WTC11 (cell line): ENCODE measurements at regions not wholly inside any gene's neighbourhood (a gene's known extent, or its start where the extent isn't known, plus 50 kb on each side); places are given as distances from the start of the nearest gene placed in this dataset.
A peak's percentile ranks its signal among the peaks of the same experiment; 100 is the strongest.

Experiments used
- ATAC-seq: fragments of 200-7000 bp; cut with Tn5 transposase; 2 replicates; pipeline ENCODE4 v1.10.0; 2021; ENCODE audit warnings: mild to moderate bottlenecking, moderate library complexity
- CTCF ChIA-PET: fragments of 300-600 bp; sonication (Branson Sonifier 250); formaldehyde crosslinking; loops from one replicate; lab custom pipeline; 2021; ENCODE audit warnings: antibody characterized with exemption; lab: Charles Lee
- POLR2A ChIA-PET: fragments of 350-600 bp; sonication (Branson Sonifier 250); formaldehyde crosslinking; loops from one replicate; lab custom pipeline; 2021; ENCODE audit warnings: antibody characterized with exemption; lab: Charles Lee
- DNase-seq: peaks from one replicate; pipeline ENCODE4 v3.0.0; 2021; ENCODE audit warnings: low spot score
- H3K27ac Mint-ChIP-seq: 2 replicates; pipeline ENCODE4 v1.8.0; 2021; ENCODE audit warnings: mixed read lengths
- H3K27me3 Mint-ChIP-seq: 2 replicates; pipeline ENCODE4 v1.8.0; 2021; ENCODE audit warnings: low read depth, mild to moderate bottlenecking, moderate library complexity, mixed read lengths
- H3K36me3 Mint-ChIP-seq: 2 replicates; pipeline ENCODE4 v1.8.0; 2021; ENCODE audit warnings: mixed read lengths
- H3K4me1 Mint-ChIP-seq: 2 replicates; pipeline ENCODE4 v1.8.0; 2022; ENCODE audit warnings: mixed read lengths
- H3K4me3 Mint-ChIP-seq: 2 replicates; pipeline ENCODE4 v1.8.0; 2021; ENCODE audit warnings: mild to moderate bottlenecking, moderate library complexity, mixed read lengths
- H3K9me3 Mint-ChIP-seq: 2 replicates; pipeline ENCODE4 v1.8.0; 2021; ENCODE audit warnings: mixed read lengths
- GRHL2 ChIP-seq: fragments of 250-450 bp; sonication (Bioruptor Pico); IDR thresholded peaks from 2 replicates; pipeline ENCODE4 v1.8.0; 2022; ENCODE audit warnings: mild to moderate bottlenecking, moderate library complexity; ENCODE audit not compliant: insufficient replicate concordance, severe bottlenecking
- GTF2I ChIP-seq: fragments of 250-450 bp; sonication (Bioruptor Pico); conservative IDR thresholded peaks from 2 replicates; pipeline ENCODE4 v1.4.0; 2021; ENCODE audit warnings: mild to moderate bottlenecking
- HMGA2 ChIP-seq: fragments of 250-450 bp; sonication (Bioruptor Pico); IDR thresholded peaks from 2 replicates; pipeline ENCODE4 v1.4.0; 2021; ENCODE audit warnings: mild to moderate bottlenecking, moderate library complexity
- ZNF121 ChIP-seq: sonication (generic); formaldehyde crosslinking; IDR thresholded peaks from 2 replicates; pipeline ENCODE4 v1.8.0; 2023; ENCODE audit warnings: missing genetic modification reagents
- ZNF317 ChIP-seq: sonication (generic); formaldehyde crosslinking; IDR thresholded peaks from 2 replicates; pipeline ENCODE4 v1.8.1; 2023; ENCODE audit warnings: low read depth, mild to moderate bottlenecking, moderate library complexity, missing genetic modification reagents, borderline replicate concordance
- ZNF396 ChIP-seq: fragments of 250-450 bp; sonication (Bioruptor Pico); IDR thresholded peaks from 2 replicates; pipeline ENCODE4 v1.8.0; 2021; ENCODE audit warnings: mild to moderate bottlenecking, moderate library complexity, borderline replicate concordance
- ZNF423 ChIP-seq: fragments of 250-450 bp; sonication (Bioruptor Pico); IDR thresholded peaks from 2 replicates; pipeline ENCODE4 v2.1.2; 2022; ENCODE audit warnings: mild to moderate bottlenecking, moderate library complexity
- TF ChIP-seq, protein P1 (sequence below): sonication (generic); formaldehyde crosslinking; IDR thresholded peaks from 2 replicates; pipeline ENCODE4 v1.8.0; 2022; ENCODE audit warnings: mild to moderate bottlenecking, missing genetic modification reagents
- TF ChIP-seq, protein P2 (sequence below): sonication (generic); formaldehyde crosslinking; IDR thresholded peaks from 2 replicates; pipeline ENCODE4 v1.8.1; 2023; ENCODE audit warnings: mild to moderate bottlenecking, missing genetic modification reagents
- TF ChIP-seq, protein P3 (sequence below): fragments of 250-450 bp; sonication (Bioruptor Pico); IDR thresholded peaks from 2 replicates; pipeline ENCODE4 v1.8.0; 2021; ENCODE audit warnings: mild to moderate bottlenecking
- TF ChIP-seq, protein P4 (sequence below): sonication (generic); formaldehyde crosslinking; IDR thresholded peaks from 2 replicates; pipeline ENCODE4 v1.8.0; 2022; ENCODE audit warnings: missing genetic modification reagents
- TF ChIP-seq, protein P5 (sequence below): fragments of 250-450 bp; sonication (Bioruptor Pico); conservative IDR thresholded peaks from 2 replicates; pipeline ENCODE4 v1.9.0; 2021; ENCODE audit warnings: mild to moderate bottlenecking
- TF ChIP-seq, protein P6 (sequence below): fragments of 200-600 bp; IDR thresholded peaks from 2 replicates; pipeline ENCODE4 v1.8.0; 2022; ENCODE audit warnings: antibody characterized with exemption
- TF ChIP-seq, protein P7 (sequence below): sonication (generic); formaldehyde crosslinking; IDR thresholded peaks from 2 replicates; pipeline ENCODE4 v1.8.1; 2023; ENCODE audit warnings: mild to moderate bottlenecking, missing genetic modification reagents, borderline replicate concordance

DNA sequence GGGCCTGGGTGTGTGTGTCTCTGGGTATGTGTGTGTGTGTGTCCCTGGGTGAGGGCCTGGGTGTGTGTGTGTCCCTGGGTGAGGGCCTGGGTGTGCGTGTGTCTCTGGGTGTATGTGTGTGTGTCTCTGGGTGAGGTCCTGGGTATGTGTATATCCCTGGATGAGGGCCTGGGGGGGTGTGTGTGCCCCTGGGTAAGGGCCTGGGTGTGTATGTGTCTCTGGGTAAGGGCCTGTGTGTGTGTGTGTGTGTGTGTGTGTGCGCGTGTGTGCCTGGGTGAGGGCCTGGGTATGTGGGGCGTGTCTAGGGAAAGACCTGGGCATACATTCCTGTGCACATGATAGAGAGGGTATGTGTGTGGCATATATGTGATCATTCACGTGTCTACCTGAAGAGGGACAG lies 155.1 kb upstream of the ZC3H12A start (continued):
- TF ChIP-seq, protein P1, sequence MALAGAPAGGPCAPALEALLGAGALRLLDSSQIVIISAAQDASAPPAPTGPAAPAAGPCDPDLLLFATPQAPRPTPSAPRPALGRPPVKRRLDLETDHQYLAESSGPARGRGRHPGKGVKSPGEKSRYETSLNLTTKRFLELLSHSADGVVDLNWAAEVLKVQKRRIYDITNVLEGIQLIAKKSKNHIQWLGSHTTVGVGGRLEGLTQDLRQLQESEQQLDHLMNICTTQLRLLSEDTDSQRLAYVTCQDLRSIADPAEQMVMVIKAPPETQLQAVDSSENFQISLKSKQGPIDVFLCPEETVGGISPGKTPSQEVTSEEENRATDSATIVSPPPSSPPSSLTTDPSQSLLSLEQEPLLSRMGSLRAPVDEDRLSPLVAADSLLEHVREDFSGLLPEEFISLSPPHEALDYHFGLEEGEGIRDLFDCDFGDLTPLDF: no peak
- TF ChIP-seq, protein P2, sequence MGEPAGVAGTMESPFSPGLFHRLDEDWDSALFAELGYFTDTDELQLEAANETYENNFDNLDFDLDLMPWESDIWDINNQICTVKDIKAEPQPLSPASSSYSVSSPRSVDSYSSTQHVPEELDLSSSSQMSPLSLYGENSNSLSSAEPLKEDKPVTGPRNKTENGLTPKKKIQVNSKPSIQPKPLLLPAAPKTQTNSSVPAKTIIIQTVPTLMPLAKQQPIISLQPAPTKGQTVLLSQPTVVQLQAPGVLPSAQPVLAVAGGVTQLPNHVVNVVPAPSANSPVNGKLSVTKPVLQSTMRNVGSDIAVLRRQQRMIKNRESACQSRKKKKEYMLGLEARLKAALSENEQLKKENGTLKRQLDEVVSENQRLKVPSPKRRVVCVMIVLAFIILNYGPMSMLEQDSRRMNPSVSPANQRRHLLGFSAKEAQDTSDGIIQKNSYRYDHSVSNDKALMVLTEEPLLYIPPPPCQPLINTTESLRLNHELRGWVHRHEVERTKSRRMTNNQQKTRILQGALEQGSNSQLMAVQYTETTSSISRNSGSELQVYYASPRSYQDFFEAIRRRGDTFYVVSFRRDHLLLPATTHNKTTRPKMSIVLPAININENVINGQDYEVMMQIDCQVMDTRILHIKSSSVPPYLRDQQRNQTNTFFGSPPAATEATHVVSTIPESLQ (CRISPR knock-in tag): no peak
- TF ChIP-seq, protein P3, sequence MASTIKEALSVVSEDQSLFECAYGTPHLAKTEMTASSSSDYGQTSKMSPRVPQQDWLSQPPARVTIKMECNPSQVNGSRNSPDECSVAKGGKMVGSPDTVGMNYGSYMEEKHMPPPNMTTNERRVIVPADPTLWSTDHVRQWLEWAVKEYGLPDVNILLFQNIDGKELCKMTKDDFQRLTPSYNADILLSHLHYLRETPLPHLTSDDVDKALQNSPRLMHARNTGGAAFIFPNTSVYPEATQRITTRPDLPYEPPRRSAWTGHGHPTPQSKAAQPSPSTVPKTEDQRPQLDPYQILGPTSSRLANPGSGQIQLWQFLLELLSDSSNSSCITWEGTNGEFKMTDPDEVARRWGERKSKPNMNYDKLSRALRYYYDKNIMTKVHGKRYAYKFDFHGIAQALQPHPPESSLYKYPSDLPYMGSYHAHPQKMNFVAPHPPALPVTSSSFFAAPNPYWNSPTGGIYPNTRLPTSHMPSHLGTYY (CRISPR knock-in tag): no peak
- TF ChIP-seq GRHL2 (CRISPR knock-in tag) (no peak), ZNF121 (CRISPR knock-in tag) (no peak)
- TF ChIP-seq, protein P4, sequence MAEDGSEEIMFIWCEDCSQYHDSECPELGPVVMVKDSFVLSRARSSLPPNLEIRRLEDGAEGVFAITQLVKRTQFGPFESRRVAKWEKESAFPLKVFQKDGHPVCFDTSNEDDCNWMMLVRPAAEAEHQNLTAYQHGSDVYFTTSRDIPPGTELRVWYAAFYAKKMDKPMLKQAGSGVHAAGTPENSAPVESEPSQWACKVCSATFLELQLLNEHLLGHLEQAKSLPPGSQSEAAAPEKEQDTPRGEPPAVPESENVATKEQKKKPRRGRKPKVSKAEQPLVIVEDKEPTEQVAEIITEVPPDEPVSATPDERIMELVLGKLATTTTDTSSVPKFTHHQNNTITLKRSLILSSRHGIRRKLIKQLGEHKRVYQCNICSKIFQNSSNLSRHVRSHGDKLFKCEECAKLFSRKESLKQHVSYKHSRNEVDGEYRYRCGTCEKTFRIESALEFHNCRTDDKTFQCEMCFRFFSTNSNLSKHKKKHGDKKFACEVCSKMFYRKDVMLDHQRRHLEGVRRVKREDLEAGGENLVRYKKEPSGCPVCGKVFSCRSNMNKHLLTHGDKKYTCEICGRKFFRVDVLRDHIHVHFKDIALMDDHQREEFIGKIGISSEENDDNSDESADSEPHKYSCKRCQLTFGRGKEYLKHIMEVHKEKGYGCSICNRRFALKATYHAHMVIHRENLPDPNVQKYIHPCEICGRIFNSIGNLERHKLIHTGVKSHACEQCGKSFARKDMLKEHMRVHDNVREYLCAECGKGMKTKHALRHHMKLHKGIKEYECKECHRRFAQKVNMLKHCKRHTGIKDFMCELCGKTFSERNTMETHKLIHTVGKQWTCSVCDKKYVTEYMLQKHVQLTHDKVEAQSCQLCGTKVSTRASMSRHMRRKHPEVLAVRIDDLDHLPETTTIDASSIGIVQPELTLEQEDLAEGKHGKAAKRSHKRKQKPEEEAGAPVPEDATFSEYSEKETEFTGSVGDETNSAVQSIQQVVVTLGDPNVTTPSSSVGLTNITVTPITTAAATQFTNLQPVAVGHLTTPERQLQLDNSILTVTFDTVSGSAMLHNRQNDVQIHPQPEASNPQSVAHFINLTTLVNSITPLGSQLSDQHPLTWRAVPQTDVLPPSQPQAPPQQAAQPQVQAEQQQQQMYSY (CRISPR knock-in tag): no peak

DNA sequence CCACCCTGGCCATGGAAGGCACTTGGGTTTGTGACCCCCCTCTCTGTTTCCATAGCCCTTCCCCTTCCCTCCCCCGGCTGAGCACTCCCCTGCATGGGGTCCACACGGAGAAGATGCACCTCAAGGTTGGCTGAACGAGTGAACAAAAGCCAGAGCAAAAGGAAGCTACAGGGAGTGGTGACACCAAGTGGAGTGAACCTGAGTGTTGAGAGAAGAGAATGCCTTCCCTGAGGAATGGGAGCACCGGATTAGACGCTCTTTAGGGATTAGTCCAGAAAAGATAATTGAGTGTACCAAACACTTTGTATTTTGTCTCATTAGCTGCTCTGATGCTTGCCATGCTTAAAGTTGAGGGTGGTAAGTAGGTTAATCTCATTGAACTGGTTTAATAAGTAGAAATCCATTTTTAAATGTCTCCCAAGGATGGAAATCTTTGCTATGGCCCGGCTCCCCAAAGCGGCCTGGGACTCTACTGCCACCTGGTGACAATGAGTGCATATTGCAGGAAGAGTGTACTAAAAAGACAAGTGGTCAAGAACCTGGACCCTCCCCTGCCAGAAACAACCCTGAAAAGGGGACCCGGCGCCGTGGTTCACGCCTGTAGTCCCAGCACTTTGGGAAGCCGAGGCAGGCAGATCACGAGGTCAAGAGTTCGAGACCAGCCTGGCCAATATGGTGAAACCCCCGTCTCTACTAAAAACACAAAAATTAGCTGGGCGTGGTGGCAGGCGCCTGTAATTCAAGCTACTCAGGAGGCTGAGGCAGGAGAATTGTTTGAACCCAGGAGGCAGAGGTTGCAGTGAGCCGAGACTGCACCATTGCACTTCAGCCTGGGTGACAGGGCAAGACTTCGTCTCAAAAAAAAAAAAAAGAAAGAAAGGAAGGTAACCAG lies 150.6 kb upstream of the ZC3H12A start:
- Mint-ChIP-seq H3K27me3 (no peaks in the 10 kb centered on the region; the same call in 1 of the 2 replicates), H3K36me3 (no peaks in the 10 kb centered on the region), H3K9me3 (no peaks in the 10 kb centered on the region), H3K4me1 (peaks cover 22% of the 10 kb centered on the region), H3K27ac (no peak overlapping the region; the same call in 1 of the 2 replicates)
- DNase-seq: peak; percentile 77
- POLR2A ChIA-PET: interaction anchor here (1.0 kb wide), 1 partner anchor 40 kb away, joined by 4 read pairs; no protein-coding TSS in a partner anchor
- TF ChIP-seq ZNF423 (CRISPR knock-in tag) (no peak), ZNF317 (CRISPR knock-in tag) (no peak), HMGA2 (CRISPR knock-in tag) (no peak), GTF2I (CRISPR knock-in tag) (no peak), ZNF396 (peak; percentile 32; the same call in 1 of the 2 replicates)
- TF ChIP-seq, protein P5, sequence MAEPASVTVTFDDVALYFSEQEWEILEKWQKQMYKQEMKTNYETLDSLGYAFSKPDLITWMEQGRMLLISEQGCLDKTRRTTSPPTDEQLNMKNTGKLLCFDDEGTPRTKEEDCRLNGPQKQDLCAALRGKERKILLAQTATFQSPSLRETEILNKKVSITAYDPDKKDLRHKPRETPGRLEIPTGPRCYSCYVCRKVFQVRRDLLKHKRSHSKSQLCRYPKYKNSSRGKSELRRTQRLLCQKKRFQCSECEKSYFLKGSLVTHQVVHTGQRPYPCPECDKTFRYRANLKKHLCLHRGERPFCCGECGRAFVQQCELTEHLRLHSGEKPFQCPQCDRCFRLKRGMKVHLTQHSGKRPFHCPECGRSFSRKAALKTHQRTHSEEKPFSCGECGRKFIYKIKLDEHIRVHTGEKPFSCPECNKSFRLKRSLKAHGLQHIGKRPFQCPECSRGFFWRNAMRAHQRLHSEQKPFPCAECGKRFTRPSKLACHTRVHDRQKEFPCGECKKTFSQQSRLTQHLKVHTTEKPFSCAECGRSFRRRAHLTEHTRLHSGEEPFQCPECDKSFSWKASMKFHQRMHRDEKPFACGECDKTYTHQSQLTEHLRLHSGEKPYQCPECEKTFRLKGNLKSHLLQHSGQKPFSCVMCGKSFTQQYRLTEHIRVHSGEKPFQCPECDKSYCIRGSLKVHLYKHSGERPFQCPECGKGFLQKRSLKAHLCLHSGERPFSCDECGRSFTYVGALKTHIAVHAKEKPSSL (CRISPR knock-in tag): no peak
- TF ChIP-seq, protein P6, sequence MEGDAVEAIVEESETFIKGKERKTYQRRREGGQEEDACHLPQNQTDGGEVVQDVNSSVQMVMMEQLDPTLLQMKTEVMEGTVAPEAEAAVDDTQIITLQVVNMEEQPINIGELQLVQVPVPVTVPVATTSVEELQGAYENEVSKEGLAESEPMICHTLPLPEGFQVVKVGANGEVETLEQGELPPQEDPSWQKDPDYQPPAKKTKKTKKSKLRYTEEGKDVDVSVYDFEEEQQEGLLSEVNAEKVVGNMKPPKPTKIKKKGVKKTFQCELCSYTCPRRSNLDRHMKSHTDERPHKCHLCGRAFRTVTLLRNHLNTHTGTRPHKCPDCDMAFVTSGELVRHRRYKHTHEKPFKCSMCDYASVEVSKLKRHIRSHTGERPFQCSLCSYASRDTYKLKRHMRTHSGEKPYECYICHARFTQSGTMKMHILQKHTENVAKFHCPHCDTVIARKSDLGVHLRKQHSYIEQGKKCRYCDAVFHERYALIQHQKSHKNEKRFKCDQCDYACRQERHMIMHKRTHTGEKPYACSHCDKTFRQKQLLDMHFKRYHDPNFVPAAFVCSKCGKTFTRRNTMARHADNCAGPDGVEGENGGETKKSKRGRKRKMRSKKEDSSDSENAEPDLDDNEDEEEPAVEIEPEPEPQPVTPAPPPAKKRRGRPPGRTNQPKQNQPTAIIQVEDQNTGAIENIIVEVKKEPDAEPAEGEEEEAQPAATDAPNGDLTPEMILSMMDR: peak; percentile 91
- TF ChIP-seq, protein P7, sequence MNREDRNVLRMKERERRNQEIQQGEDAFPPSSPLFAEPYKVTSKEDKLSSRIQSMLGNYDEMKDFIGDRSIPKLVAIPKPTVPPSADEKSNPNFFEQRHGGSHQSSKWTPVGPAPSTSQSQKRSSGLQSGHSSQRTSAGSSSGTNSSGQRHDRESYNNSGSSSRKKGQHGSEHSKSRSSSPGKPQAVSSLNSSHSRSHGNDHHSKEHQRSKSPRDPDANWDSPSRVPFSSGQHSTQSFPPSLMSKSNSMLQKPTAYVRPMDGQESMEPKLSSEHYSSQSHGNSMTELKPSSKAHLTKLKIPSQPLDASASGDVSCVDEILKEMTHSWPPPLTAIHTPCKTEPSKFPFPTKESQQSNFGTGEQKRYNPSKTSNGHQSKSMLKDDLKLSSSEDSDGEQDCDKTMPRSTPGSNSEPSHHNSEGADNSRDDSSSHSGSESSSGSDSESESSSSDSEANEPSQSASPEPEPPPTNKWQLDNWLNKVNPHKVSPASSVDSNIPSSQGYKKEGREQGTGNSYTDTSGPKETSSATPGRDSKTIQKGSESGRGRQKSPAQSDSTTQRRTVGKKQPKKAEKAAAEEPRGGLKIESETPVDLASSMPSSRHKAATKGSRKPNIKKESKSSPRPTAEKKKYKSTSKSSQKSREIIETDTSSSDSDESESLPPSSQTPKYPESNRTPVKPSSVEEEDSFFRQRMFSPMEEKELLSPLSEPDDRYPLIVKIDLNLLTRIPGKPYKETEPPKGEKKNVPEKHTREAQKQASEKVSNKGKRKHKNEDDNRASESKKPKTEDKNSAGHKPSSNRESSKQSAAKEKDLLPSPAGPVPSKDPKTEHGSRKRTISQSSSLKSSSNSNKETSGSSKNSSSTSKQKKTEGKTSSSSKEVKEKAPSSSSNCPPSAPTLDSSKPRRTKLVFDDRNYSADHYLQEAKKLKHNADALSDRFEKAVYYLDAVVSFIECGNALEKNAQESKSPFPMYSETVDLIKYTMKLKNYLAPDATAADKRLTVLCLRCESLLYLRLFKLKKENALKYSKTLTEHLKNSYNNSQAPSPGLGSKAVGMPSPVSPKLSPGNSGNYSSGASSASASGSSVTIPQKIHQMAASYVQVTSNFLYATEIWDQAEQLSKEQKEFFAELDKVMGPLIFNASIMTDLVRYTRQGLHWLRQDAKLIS (CRISPR knock-in tag): no peak
- TF ChIP-seq, all 79 proteins: peak for 2
- H3K4me3 Mint-ChIP-seq: no peak overlapping the region
- peak; percentile 51 for ATAC-seq
- CTCF ChIA-PET: interaction anchor here (0.7 to 2.7 kb wide), 18 partner anchors 9 to 748 kb away, joined by 3 to 21 read pairs (median 4); no protein-coding TSS in a partner anchor
